Keratinocyte (primary cell): ENCODE measurements at regions not wholly inside any gene's neighbourhood (a gene's known extent, or its start where the extent isn't known, plus 50 kb on each side); places are given as distances from the start of the nearest gene placed in this dataset.

Experiments
- CTCF ChIP-seq, 3 experiments: IDR thresholded peaks in 1 of 3; conservative IDR thresholded peaks in 1 of 3; optimal IDR thresholded peaks in 1 of 3; 2 replicates in 2 of 3; 3 replicates in 1 of 3; pipeline versions ENCODE3 to v1.5.1; 2011; ENCODE audit warnings: low read length in 3 of 3, mild to moderate bottlenecking in 3 of 3, moderate library complexity in 2 of 3, control low read depth in 1 of 3, inconsistent platforms in 1 of 3; ENCODE audit not compliant: insufficient read depth in 2 of 3; ENCODE audit errors: extremely low read depth in 1 of 3
- EZH2 ChIP-seq: IDR thresholded peaks from one replicate; pipeline ENCODE4 v1.6.1; 2012; ENCODE audit warnings: inconsistent platforms, mild to moderate bottlenecking, low read length, moderate library complexity

GRCh38 chr3:195013411-195014361 is 257.3 kb downstream of the XXYLT1 start:
- TF ChIP-seq CTCF (optimal IDR thresholded peaks at IDR 0.05 in 1 of 3, IDR thresholded peaks at IDR 0.05 in 1 of 3, conservative IDR thresholded peaks at IDR 0.05 in 1 of 3; ENCODE audit: extremely low read depth in 1 of 3, insufficient read depth in 2 of 3, low read length in 3 of 3), result no peak
- TF ChIP-seq EZH2, result no peak
